ENCODE measurements at regions not wholly inside any gene's neighbourhood (a gene's known extent, or its start where the extent isn't known, plus 50 kb on each side); places are given as distances from the start of the nearest gene placed in this dataset.

DNA sequence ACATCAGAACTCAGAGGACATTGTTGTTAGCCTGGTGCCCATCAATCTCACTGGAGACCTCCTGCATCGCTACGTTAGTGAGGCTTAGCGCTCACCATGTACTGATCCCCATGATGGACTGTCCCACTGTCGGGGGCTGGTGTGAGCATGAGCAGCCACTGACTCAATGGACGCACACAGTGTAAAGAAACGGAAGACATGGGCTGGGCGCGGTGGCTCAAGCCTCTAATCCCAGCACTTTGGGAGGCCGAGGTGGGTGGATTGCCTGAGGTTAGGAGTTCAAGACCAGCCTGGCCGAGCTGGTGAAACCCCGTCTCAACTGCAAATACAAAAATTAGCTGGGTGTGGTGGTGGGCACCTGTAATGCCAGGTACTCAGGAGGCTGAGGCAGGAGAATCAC is 112.9 kb downstream of the CRYBB2 start:
- no peak overlapping the region for H4K91ac ChIP-seq (ENCODE audit: insufficient read depth, low read depth, low read length)
- no peaks in the 10 kb centered on the region for H3K27me3 ChIP-seq (ENCODE audit: control insufficient read depth, insufficient read depth, low read length)
- H3K56ac ChIP-seq (ENCODE audit: extremely low read depth, insufficient read depth, low read length) = no peak overlapping the region
- no peak overlapping the region for H2AK9ac ChIP-seq (replicated peaks; ENCODE audit: low read depth, low read length, poor library complexity)
- no peak overlapping the region for H2BK120ac ChIP-seq (ENCODE audit: low read depth, low read length)
- no peaks in the 10 kb centered on the region; the same call in 1 of the 2 replicates for H3K9me3 ChIP-seq (ENCODE audit: control insufficient read depth, insufficient read depth, low read length)
- no peak overlapping the region for H2AK5ac ChIP-seq (ENCODE audit: low read depth, low read length)
- DNase-seq = no peak
- H2BK5ac ChIP-seq (ENCODE audit: low read depth, low read length, poor library complexity, severe bottlenecking) = no peak overlapping the region
- no peaks in the 10 kb centered on the region for H3K36me3 ChIP-seq (ENCODE audit: control insufficient read depth, insufficient read depth, low read length)
- dilution Hi-C loops (cut with HindIII; ENCODE audit: low sequenced_read_pairs, unreplicated experiment) (no loop called here), in situ Hi-C loops (cut with MboI; ENCODE audit: low sequenced_read_pairs) (no loop called here), intact Hi-C loops (cut with micrococcal nuclease) (loop anchor here (10.0 kb wide), 1 partner anchor 132 kb away; no protein-coding TSS in a partner anchor)
- no peaks in the 10 kb centered on the region for H3K79me1 ChIP-seq (ENCODE audit: low read depth in 1 of 2, low read length in 2 of 2)
- no peak for ATAC-seq (ENCODE audit: low read depth)
- ChIA-PET POLR2A (ENCODE audit: unreplicated experiment) (no interaction called here), CTCF (no interaction called here)
- H4K20me1 ChIP-seq (ENCODE audit: insufficient read depth, low read length) = no peaks in the 10 kb centered on the region
- no peak overlapping the region for H3K23ac ChIP-seq (ENCODE audit: low read depth, low read length)
- no peak overlapping the region for H2AFZ ChIP-seq (replicated peaks; ENCODE audit: low read length, poor library complexity)
- no peak overlapping the region for H3K27ac ChIP-seq (ENCODE audit: insufficient read depth, low read length)
- H4K5ac ChIP-seq (ENCODE audit: low read depth, low read length) = no peak overlapping the region
- no peak overlapping the region for H3K14ac ChIP-seq (replicated peaks; ENCODE audit: low read depth, low read length)
- no peak for TF ChIP-seq RAD21 (IDR thresholded peaks at IDR 0.05; ENCODE audit: low read length)
- TF ChIP-seq MAZ (IDR thresholded peaks at IDR 0.05; ENCODE audit: borderline replicate concordance, low read depth, low read length) = no peak
- TF ChIP-seq BHLHE40 (IDR thresholded peaks at IDR 0.05; ENCODE audit: low read depth, low read length) = no peak
- TF ChIP-seq CEBPB (IDR thresholded peaks at IDR 0.05; ENCODE audit: low read depth, low read length) = no peak
- TF ChIP-seq, protein P1, sequence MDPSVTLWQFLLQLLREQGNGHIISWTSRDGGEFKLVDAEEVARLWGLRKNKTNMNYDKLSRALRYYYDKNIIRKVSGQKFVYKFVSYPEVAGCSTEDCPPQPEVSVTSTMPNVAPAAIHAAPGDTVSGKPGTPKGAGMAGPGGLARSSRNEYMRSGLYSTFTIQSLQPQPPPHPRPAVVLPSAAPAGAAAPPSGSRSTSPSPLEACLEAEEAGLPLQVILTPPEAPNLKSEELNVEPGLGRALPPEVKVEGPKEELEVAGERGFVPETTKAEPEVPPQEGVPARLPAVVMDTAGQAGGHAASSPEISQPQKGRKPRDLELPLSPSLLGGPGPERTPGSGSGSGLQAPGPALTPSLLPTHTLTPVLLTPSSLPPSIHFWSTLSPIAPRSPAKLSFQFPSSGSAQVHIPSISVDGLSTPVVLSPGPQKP (IDR thresholded peaks at IDR 0.05; ENCODE audit: borderline replicate concordance, low read depth, low read length) = no peak
- TF ChIP-seq FOS (IDR thresholded peaks at IDR 0.05; ENCODE audit: low read depth, low read length) = no peak
- TF ChIP-seq MXI1 (IDR thresholded peaks at IDR 0.05; ENCODE audit: borderline replicate concordance, low read depth, low read length) = no peak
- TF ChIP-seq, protein P2, sequence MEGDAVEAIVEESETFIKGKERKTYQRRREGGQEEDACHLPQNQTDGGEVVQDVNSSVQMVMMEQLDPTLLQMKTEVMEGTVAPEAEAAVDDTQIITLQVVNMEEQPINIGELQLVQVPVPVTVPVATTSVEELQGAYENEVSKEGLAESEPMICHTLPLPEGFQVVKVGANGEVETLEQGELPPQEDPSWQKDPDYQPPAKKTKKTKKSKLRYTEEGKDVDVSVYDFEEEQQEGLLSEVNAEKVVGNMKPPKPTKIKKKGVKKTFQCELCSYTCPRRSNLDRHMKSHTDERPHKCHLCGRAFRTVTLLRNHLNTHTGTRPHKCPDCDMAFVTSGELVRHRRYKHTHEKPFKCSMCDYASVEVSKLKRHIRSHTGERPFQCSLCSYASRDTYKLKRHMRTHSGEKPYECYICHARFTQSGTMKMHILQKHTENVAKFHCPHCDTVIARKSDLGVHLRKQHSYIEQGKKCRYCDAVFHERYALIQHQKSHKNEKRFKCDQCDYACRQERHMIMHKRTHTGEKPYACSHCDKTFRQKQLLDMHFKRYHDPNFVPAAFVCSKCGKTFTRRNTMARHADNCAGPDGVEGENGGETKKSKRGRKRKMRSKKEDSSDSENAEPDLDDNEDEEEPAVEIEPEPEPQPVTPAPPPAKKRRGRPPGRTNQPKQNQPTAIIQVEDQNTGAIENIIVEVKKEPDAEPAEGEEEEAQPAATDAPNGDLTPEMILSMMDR (conservative IDR thresholded peaks at IDR 0.05; ENCODE audit: low read depth, low read length) = no peak
- no peak for TF ChIP-seq MAFK (IDR thresholded peaks at IDR 0.05; ENCODE audit: low read depth, low read length)
- TF ChIP-seq, protein P3, sequence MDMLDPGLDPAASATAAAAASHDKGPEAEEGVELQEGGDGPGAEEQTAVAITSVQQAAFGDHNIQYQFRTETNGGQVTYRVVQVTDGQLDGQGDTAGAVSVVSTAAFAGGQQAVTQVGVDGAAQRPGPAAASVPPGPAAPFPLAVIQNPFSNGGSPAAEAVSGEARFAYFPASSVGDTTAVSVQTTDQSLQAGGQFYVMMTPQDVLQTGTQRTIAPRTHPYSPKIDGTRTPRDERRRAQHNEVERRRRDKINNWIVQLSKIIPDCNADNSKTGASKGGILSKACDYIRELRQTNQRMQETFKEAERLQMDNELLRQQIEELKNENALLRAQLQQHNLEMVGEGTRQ (IDR thresholded peaks at IDR 0.05; ENCODE audit: low read depth, low read length) = no peak
- no peak for TF ChIP-seq RFX5 (IDR thresholded peaks at IDR 0.05; ENCODE audit: low read depth, low read length)
- TF ChIP-seq SMC3 (IDR thresholded peaks at IDR 0.05; ENCODE audit: low read depth, low read length) = no peak
- no peak for TF ChIP-seq NFE2L2 (IDR thresholded peaks at IDR 0.05; ENCODE audit: low read depth, low read length)
- no peak for TF ChIP-seq RCOR1 (IDR thresholded peaks at IDR 0.05; ENCODE audit: insufficient replicate concordance, low read length)
- TF ChIP-seq CHD1 (IDR thresholded peaks at IDR 0.05; ENCODE audit: low read depth, low read length) = no peak
- no peak for TF ChIP-seq POLR2A (IDR thresholded peaks at IDR 0.05; ENCODE audit: low read depth, low read length)
- no peak overlapping the region for H3K4me2 ChIP-seq (ENCODE audit: low read depth, low read length)
- no peaks in the 10 kb centered on the region for H3K9me1 ChIP-seq (ENCODE audit: insufficient read depth, low read length)
- H3K9ac ChIP-seq (ENCODE audit: low read depth, low read length) = no peak overlapping the region
- no peak overlapping the region for H2BK15ac ChIP-seq (ENCODE audit: low read depth, low read length)
- no peak overlapping the region for H3K4me3 ChIP-seq (ENCODE audit: insufficient read depth, low read depth, low read length)
- no peak overlapping the region for H3K18ac ChIP-seq (ENCODE audit: low read depth, low read length)
- no peak overlapping the region for H4K8ac ChIP-seq (ENCODE audit: low read depth in 2 of 2, low read length in 2 of 2)
- BruUV-seq (replicated peaks) = no TSS peak
- 91% methylated on average over 11 of the region's 11 CpGs; no CpG with 5 or more reads in 1 of the 2 experiments for WGBS, 2 experiments (ENCODE audit: extremely low coverage in 2 of 2, insufficient read length in 1 of 2)
- no peaks in the 10 kb centered on the region for H3K4me1 ChIP-seq (ENCODE audit: control insufficient read depth, insufficient read depth, low read length)
- H3K4ac ChIP-seq (ENCODE audit: low read depth, low read length) = no peak overlapping the region
- no peak overlapping the region for H2BK20ac ChIP-seq (ENCODE audit: low read depth, low read length)

All from IMR-90 (cell line).